ENCODE measurements at regions not wholly inside any gene's neighbourhood (a gene's known extent, or its start where the extent isn't known, plus 50 kb on each side); places are given as distances from the start of the nearest gene placed in this dataset.
"Not testable (repeated sequence)": the region's sequence is repeated elsewhere in the genome, so short reads cannot be mapped to it uniquely, and the experiment has no call there.

GRCh38 chr3:88000853-88001252, 58.0 kb downstream of the CGGBP1 start:
- no peak for DNase-seq (ENCODE audit: low read depth)

DNA sequence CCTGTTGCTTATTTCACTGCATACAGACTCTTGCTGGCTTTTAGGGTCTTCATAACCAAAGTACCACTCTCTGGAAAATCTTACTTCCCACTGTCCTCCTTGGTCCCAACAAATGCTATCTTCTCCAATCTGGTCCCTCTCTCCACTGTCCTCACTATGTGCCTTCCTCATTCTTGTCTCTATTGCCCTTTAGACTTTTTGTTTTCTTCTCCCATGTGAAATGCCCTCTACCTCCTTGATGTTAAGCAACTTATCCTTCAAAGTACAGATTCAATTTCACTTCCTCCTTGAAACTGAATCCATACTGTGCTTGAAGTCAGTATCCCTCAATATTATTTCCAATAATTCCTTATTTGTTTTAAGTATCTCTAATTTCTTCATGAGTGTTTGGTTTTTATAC, 60.8 kb downstream of the CGGBP1 start:
- no peak for DNase-seq (ENCODE audit: low read depth)

DNA sequence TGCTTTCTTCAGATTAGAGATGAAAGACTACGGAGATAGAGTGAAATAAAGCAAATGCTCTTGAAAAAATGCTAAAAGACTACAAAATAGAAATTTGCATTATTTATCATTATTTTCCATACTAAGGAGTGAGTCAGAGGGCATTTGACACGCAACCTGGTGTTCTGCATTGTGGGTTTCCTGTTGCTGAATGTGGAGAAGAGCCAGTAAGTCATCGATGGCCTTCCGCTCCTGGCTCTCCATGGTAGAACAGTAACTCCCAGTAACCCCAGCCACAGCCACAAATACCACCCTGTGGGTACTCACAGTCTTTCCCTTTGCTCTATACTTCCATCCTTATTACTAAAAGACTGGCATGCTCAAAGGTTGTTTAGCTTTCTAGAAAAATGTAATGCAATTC, 61.5 kb downstream of the CGGBP1 start:
- no peak for DNase-seq (ENCODE audit: low read depth)

DNA sequence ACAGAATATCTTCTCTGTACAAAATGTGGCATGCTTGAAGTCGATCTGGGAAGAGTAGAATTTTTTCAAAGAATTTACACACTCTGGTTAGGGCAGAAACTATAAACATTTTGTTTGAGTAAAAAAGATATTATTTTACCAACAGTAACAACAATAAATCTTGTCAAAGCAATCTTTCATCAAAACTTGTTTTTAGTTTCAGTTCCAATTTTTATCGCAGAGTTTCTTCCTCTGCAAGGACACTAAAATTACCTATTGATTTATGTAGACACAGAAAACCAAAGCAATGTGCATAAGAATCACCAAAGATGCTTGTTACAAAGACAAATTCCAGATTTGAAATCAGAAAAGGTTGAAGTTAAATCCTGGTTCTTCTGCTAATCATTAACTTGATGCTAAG, 61.9 kb downstream of the CGGBP1 start:
- no peak for DNase-seq (ENCODE audit: low read depth)

DNA sequence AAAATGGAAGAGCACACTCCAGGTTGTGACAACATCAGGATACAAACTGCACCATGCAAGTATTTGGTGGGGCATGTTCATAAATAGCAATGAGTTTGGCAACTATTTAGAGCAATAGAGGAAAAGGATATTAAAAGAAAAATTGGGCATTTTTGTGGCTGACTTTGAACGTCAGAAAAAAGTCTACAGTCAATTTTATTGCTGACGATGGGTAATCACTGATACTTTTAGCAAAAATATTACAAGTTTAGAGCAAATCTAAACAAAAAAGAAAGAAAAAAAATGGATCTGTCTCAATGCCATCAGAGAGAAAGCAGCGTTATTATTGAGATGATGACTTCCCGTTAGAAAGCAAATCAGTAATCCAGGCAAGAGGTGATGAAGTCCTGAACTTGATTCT, 65.2 kb downstream of the CGGBP1 start:
- DNase-seq (ENCODE audit: low read depth), result no peak

DNA sequence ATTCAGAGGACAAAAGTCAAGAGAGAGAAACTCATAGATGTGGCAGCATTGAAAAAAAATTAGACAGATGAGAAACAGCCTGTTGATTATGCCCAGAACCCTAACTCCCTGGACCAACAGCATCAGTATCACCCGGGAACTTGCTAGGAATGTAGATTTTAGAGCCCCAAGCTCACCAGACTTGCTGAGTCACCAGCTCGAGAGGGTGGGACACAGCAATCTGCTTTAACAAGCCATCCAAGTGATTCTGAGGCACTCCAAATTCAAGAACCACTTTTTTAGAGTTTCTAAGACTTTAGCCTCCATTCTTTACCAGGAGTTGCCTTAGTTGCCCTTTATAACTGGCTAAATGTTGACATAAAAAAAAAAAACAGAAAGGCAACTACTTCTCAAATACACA, 70.9 kb downstream of the CGGBP1 start:
- DNase-seq (ENCODE audit: low read depth), result no peak

- DNase-seq (ENCODE audit: low read depth), result no peak
These were observed 76.4 kb downstream of the CGGBP1 start for GRCh38 chr3:87982421-87982820.

- no peak for DNase-seq (ENCODE audit: low read depth)
These were observed 79.3 kb downstream of the CGGBP1 start for GRCh38 chr3:87979527-87979926.

DNA sequence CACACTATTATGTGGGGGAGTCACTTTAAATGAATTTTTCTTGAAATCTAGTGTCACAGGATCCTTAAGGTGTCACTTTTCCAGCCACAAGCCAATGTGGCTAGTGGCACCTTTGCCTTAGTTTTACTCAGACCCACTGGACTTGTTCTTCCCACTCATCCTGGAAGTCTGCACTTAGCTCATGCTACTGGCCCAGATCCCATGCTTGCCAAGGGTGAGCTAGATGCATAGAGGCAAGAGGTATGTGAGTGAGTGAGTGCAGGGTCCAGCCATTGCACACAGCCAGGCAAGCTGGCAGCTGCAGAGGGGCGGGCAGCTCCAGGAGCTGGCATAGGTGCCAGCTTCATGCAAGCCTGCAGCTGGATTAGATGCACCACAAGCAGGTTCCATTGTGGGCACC, 81.0 kb downstream of the CGGBP1 start:
- DNase-seq (ENCODE audit: low read depth), result no peak

- DNase-seq (ENCODE audit: low read depth), result no peak
These were observed 83.1 kb downstream of the CGGBP1 start for GRCh38 chr3:87975716-87976115.

GRCh38 chr3:87973906-87974305, 84.9 kb downstream of the CGGBP1 start:
- DNase-seq (ENCODE audit: low read depth), result no peak

DNA sequence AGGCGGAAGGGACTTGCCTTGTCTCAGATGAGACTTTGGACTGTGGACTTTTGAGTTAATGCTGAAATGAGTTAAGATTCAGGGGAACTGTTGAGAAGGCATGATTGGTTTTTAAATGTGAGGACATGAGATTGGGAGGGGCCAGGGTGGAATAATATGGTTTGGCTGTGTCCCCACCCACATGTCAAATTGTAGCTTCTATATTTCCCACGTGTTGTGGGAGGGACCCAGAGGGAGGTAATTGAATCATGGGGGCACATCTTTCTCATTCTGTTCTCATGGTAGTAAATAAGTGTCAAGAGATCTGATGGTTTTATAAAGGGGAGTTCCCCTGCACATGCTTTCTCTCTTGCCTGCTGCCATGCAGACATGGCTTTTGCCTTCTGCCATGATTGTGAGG, 89.2 kb downstream of the CGGBP1 start:
- DNase-seq (ENCODE audit: low read depth), result no peak

GRCh38 chr3:87968668-87969067, 90.1 kb downstream of the CGGBP1 start:
- DNase-seq (ENCODE audit: low read depth), result no peak

DNA sequence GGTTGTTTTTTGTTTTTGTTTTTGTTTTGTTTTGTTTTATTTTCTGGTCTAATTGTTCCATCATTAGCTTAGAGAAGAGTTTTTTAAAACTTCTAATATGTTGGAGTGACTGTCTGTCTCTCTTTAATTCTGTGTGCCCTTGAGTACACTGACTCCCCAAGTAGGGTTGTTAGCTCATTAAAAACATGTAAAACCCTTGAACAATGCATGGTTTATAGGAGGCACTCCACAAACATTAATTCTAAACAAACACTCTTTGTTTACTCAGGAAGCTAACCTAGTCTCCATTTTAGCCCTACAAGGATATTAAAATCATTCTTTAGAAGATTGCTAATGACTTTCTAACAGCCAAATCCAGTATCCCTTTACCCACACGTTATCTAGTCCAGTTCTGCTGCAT, 100.5 kb downstream of the CGGBP1 start:
- DNase-seq (ENCODE audit: low read depth), result no peak

DNA sequence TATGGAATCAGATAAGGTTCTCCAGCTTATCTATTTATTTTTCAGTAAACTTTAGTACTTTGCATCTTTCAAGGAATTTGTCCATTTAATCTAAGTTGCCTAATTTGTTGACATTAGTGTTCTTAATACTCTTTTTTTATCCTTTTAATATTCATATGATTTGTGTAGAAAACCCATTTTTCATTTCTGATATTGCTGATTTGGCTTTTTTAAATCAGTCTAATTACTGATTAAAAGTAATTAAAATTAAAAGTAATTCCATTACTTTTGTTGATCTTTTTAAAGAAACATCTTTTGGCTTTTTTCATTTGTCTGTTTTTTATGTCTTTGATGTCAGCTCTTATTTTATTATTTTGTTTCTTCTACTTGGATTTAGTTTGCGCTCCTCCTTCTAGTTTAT, 101.2 kb downstream of the CGGBP1 start:
- no peak for DNase-seq (ENCODE audit: low read depth)

DNA sequence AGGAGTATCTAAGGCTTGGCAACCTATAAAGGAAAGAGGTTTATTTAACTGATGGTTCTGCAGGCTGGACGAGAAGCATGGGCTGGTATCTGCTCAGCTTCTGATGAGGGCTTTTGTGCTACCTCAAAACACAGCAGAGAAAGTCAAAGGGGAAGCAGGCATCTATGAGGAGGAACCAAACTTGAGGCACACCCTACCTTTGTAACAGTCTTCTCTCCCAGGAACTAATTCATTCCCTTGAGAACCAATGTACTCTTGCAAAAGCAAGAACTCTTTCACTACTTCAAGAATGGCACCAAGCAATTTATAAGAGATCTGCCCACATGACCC, 109.0 kb downstream of the CGGBP1 start:
- no peak for DNase-seq (ENCODE audit: low read depth)

DNA sequence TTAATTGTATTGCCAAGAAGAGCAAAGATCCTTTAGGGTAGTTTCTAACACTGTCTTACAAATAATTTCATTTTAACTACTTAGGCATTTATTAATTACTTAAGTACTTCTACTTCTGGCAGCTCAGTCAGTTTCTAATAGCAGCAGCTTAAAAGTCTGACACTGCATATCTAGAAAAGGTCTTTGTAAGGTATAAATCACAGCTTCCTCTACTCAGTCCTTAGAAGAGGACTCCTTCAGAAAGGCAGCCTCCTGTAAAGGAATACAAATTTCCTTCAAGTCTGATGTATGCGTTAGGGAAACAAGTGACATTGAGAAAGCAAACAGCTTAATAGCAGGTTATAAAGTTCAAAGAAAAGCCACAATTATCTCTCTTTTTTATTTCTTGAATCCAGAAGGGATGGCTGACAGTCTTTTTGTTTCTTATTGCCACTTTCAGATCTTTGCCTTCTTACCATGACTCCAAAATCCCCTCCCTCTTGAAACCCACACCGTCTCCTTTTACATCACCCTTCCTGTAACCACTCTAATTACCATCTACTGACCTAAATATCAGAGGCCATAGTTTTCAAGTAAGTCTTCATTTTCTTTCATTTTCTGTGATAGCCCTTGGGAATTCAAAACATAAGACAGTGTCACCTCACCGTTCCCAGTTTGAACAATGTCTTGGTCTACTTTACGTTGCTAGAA, 109.5 kb downstream of the CGGBP1 start:
- DNase-seq (ENCODE audit: low read depth), result no peak

- DNase-seq (ENCODE audit: low read depth), result not testable (repeated sequence)
These were observed 112.8 kb downstream of the CGGBP1 start for GRCh38 chr3:87946007-87946406.

DNA sequence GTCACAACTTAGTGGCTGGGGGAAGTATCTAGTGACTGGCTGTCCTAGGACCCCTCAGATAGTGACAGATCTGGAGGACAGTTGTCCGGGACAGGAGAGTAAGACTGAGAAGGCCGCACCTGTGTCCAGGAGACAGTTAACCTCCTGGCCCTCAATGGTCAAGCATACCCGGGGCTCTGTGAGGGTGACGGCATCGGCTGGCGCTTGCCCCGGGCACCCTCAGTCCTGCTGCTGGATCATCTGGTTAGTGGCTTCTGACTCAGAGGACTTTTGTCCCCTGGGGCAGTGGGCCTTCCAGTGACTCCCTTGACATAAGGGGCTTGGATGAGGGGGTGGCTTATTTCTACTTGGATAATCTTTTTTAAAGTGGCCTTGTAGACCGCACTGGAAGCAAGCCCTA, 116.5 kb downstream of the CGGBP1 start:
- not testable (repeated sequence) for DNase-seq (ENCODE audit: low read depth)

DNA sequence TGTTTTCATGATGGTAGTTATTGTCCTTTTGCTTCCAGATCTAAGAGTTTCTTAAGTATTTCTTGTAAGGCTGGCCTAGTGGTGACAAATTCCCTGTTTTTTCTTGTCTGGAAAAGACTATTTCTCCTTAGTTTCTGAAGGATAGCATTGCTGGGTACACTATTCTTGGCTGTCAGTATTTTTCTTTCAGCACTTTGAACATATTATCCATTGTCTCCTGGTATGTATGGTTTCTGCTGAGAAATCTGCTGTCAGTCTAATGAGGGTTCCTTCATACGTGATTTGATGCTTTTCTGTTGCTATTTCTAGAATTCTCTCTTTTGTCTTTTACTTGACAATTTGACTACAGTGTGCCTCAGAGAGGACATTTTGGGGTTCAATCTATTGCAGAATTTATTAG, 134.3 kb downstream of the CGGBP1 start:
- DNase-seq (ENCODE audit: low read depth), result no peak

- DNase-seq (ENCODE audit: low read depth), result no peak
These were observed 138.3 kb downstream of the CGGBP1 start for GRCh38 chr3:87920549-87920948.

- no peak for DNase-seq (ENCODE audit: low read depth)
These were observed 157.7 kb downstream of the CGGBP1 start for GRCh38 chr3:87901141-87901540.

- no peak for DNase-seq (ENCODE audit: low read depth)
These were observed 158.7 kb downstream of the CGGBP1 start for GRCh38 chr3:87900061-87900460.

DNA sequence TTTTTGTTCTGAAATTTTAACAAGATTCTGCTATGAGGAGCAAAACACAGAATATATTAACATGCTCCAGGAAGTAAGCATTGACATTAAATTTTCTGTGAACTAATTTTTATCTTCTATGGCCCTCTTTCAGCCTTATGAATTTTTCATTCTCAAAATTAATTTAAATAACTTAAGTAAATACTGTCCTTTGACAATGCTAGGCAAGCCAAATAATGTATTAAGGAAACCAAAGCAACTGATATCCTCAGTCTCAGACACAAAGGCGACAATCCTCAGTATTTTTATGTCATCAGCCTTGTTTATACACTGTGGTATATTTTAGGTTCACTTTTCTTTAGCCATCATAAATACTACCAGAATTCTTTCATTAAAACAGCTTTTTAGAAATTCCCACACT, 159.8 kb downstream of the CGGBP1 start:
- DNase-seq (ENCODE audit: low read depth), result no peak

- no peak for DNase-seq (ENCODE audit: low read depth)
These were observed 162.8 kb downstream of the CGGBP1 start for GRCh38 chr3:87895983-87896382.
